ENCODE measurements at regions not wholly inside any gene's neighbourhood (a gene's known extent, or its start where the extent isn't known, plus 50 kb on each side); places are given as distances from the start of the nearest gene placed in this dataset.

DNA sequence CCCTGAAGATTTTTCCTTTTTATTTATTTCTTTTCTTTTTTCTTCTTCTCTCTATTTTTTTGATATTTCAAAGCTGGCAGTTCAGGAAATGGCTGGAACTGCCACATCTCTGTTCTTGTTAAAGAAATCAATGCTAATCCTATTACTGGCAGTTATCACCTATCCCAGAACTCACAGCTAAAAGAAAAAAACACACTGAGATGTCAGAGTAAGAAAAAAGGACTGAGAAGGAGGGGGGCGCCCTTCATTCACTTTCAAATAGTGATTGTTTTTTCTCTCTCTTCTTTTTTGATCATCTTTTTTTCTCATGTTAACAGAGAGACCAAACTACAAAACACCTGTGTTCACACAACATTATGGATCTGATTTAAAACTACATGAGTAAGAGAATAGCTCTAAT is 337.1 kb downstream of the IL20RB start:
- Histone ChIP-seq H3K9ac (no peak overlapping the region), H3K9me2 (no peaks in the 10 kb centered on the region), H2AFZ (ENCODE audit: low read depth) (no peak overlapping the region), H3K4me3 (ENCODE audit: low read depth in 2 of 2, low read length in 1 of 2) (no peak overlapping the region), H3K27ac (ENCODE audit: low read depth in 2 of 2, low read length in 1 of 2) (no peak overlapping the region), H3K4me1 (ENCODE audit: control insufficient read depth in 1 of 2, insufficient read depth in 2 of 2, low read depth in 1 of 2, low read length in 1 of 2) (no peaks in the 10 kb centered on the region; a peak in 1 of 4 replicates), H3F3A (replicated peaks; ENCODE audit: insufficient read depth) (no peaks in the 10 kb centered on the region), H3K79me2 (ENCODE audit: insufficient read depth) (no peaks in the 10 kb centered on the region), H3K36me3 (replicated peaks in 1 of 2; ENCODE audit: control insufficient read depth in 1 of 2, insufficient read depth in 2 of 2, low read length in 1 of 2) (no peaks in the 10 kb centered on the region), H3K27me3 (ENCODE audit: insufficient read depth) (no peaks in the 10 kb centered on the region), H4K20me1 (ENCODE audit: insufficient read depth) (no peaks in the 10 kb centered on the region), H3K9me3 (no peaks in the 10 kb centered on the region), H3K4me2 (no peak overlapping the region)
- TF ChIP-seq ELF1 (IDR thresholded peaks at IDR 0.05) (no peak), CTCF (IDR thresholded peaks at IDR 0.05) (no peak), FOXJ3 (CRISPR knock-in tag; IDR thresholded peaks at IDR 0.05) (no peak), MEF2A (IDR thresholded peaks at IDR 0.05; ENCODE audit: borderline replicate concordance, low read depth) (no peak), GATA2 (CRISPR knock-in tag; IDR thresholded peaks at IDR 0.05) (no peak), YY1 (IDR thresholded peaks at IDR 0.05; ENCODE audit: low read depth) (no peak), FOSL2 (IDR thresholded peaks at IDR 0.05; ENCODE audit: borderline replicate concordance, low read depth) (no peak), POLR2AphosphoS5 (IDR thresholded peaks at IDR 0.05; ENCODE audit: low read depth, low read length) (no peak), NFIC (IDR thresholded peaks at IDR 0.05; ENCODE audit: borderline replicate concordance) (no peak), EZH2phosphoT487 (IDR thresholded peaks at IDR 0.05; ENCODE audit: borderline replicate concordance, low read depth) (no peak), GABPA (IDR thresholded peaks at IDR 0.05; ENCODE audit: low read depth) (no peak)
- TF ChIP-seq, protein P1, sequence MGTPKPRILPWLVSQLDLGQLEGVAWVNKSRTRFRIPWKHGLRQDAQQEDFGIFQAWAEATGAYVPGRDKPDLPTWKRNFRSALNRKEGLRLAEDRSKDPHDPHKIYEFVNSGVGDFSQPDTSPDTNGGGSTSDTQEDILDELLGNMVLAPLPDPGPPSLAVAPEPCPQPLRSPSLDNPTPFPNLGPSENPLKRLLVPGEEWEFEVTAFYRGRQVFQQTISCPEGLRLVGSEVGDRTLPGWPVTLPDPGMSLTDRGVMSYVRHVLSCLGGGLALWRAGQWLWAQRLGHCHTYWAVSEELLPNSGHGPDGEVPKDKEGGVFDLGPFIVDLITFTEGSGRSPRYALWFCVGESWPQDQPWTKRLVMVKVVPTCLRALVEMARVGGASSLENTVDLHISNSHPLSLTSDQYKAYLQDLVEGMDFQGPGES (IDR thresholded peaks at IDR 0.05; ENCODE audit: low read depth, low read length): no peak
- TF ChIP-seq, protein P2, sequence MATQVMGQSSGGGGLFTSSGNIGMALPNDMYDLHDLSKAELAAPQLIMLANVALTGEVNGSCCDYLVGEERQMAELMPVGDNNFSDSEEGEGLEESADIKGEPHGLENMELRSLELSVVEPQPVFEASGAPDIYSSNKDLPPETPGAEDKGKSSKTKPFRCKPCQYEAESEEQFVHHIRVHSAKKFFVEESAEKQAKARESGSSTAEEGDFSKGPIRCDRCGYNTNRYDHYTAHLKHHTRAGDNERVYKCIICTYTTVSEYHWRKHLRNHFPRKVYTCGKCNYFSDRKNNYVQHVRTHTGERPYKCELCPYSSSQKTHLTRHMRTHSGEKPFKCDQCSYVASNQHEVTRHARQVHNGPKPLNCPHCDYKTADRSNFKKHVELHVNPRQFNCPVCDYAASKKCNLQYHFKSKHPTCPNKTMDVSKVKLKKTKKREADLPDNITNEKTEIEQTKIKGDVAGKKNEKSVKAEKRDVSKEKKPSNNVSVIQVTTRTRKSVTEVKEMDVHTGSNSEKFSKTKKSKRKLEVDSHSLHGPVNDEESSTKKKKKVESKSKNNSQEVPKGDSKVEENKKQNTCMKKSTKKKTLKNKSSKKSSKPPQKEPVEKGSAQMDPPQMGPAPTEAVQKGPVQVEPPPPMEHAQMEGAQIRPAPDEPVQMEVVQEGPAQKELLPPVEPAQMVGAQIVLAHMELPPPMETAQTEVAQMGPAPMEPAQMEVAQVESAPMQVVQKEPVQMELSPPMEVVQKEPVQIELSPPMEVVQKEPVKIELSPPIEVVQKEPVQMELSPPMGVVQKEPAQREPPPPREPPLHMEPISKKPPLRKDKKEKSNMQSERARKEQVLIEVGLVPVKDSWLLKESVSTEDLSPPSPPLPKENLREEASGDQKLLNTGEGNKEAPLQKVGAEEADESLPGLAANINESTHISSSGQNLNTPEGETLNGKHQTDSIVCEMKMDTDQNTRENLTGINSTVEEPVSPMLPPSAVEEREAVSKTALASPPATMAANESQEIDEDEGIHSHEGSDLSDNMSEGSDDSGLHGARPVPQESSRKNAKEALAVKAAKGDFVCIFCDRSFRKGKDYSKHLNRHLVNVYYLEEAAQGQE (IDR thresholded peaks at IDR 0.05; ENCODE audit: low read depth, low read length): no peak
- 27% methylated on average over 1 of the region's 1 CpG for WGBS (ENCODE audit: low lambda C conversion rate)
- DNase-seq: no peak
- ChIA-PET CTCF (interaction anchor here (1.0 to 2.7 kb wide), 6 partner anchors 10 to 41 kb away, joined by 3 to 13 read pairs (median 4); no protein-coding TSS in a partner anchor), POLR2A (no interaction called here)

All from SK-N-SH (cell line).